ENCODE measurements at regions not wholly inside any gene's neighbourhood (a gene's known extent, or its start where the extent isn't known, plus 50 kb on each side); places are given as distances from the start of the nearest gene placed in this dataset.

DNA sequence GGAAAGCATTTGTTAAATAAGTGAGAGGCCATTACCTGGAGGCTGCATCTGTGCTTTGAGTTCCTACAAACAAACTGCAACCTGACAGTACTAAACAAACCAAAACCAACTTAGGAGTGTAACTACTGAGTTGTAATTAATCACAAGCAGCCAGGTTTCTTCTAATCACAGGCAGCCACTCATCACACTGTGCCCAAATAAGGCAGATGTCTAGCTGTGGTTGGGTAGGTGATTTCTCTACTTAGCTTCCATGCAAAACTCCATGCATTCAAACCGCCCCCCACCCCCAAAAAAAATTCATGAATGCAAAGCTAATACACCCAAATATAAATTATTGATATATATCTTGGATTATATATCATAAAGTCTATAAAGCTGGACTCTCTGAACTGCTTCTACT is 461.1 kb downstream of the ARL4A start:
- TF ChIP-seq, protein P1, sequence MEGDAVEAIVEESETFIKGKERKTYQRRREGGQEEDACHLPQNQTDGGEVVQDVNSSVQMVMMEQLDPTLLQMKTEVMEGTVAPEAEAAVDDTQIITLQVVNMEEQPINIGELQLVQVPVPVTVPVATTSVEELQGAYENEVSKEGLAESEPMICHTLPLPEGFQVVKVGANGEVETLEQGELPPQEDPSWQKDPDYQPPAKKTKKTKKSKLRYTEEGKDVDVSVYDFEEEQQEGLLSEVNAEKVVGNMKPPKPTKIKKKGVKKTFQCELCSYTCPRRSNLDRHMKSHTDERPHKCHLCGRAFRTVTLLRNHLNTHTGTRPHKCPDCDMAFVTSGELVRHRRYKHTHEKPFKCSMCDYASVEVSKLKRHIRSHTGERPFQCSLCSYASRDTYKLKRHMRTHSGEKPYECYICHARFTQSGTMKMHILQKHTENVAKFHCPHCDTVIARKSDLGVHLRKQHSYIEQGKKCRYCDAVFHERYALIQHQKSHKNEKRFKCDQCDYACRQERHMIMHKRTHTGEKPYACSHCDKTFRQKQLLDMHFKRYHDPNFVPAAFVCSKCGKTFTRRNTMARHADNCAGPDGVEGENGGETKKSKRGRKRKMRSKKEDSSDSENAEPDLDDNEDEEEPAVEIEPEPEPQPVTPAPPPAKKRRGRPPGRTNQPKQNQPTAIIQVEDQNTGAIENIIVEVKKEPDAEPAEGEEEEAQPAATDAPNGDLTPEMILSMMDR (IDR thresholded peaks at IDR 0.05 in 2 of 3, conservative IDR thresholded peaks at IDR 0.05 in 1 of 3; ENCODE audit: borderline replicate concordance in 1 of 3, insufficient read depth in 1 of 3, low read depth in 2 of 3, low read length in 2 of 3) = no peak
- TF ChIP-seq POLR2AphosphoS5 (IDR thresholded peaks at IDR 0.05; ENCODE audit: low read depth, low read length) (no peak), POLR2A (IDR thresholded peaks at IDR 0.05; ENCODE audit: borderline replicate concordance, extremely low read depth, insufficient read depth, insufficient read length) (no peak), EGR1 (IDR thresholded peaks at IDR 0.05; ENCODE audit: low read depth) (no peak), JUND (IDR thresholded peaks at IDR 0.05) (no peak), ZNF274 (IDR thresholded peaks at IDR 0.05; ENCODE audit: low read depth, low read length) (no peak), RAD21 (IDR thresholded peaks at IDR 0.05; ENCODE audit: low read depth) (no peak)
- TF ChIP-seq, protein P2, sequence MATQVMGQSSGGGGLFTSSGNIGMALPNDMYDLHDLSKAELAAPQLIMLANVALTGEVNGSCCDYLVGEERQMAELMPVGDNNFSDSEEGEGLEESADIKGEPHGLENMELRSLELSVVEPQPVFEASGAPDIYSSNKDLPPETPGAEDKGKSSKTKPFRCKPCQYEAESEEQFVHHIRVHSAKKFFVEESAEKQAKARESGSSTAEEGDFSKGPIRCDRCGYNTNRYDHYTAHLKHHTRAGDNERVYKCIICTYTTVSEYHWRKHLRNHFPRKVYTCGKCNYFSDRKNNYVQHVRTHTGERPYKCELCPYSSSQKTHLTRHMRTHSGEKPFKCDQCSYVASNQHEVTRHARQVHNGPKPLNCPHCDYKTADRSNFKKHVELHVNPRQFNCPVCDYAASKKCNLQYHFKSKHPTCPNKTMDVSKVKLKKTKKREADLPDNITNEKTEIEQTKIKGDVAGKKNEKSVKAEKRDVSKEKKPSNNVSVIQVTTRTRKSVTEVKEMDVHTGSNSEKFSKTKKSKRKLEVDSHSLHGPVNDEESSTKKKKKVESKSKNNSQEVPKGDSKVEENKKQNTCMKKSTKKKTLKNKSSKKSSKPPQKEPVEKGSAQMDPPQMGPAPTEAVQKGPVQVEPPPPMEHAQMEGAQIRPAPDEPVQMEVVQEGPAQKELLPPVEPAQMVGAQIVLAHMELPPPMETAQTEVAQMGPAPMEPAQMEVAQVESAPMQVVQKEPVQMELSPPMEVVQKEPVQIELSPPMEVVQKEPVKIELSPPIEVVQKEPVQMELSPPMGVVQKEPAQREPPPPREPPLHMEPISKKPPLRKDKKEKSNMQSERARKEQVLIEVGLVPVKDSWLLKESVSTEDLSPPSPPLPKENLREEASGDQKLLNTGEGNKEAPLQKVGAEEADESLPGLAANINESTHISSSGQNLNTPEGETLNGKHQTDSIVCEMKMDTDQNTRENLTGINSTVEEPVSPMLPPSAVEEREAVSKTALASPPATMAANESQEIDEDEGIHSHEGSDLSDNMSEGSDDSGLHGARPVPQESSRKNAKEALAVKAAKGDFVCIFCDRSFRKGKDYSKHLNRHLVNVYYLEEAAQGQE (IDR thresholded peaks at IDR 0.05; ENCODE audit: low read depth) = no peak
- TF ChIP-seq, protein P3, sequence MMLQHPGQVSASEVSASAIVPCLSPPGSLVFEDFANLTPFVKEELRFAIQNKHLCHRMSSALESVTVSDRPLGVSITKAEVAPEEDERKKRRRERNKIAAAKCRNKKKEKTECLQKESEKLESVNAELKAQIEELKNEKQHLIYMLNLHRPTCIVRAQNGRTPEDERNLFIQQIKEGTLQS (IDR thresholded peaks at IDR 0.05) = no peak

Data from HCT116 (cell line).